ENCODE measurements at regions not wholly inside any gene's neighbourhood (a gene's known extent, or its start where the extent isn't known, plus 50 kb on each side); places are given as distances from the start of the nearest gene placed in this dataset.

- DNase-seq (ENCODE audit: low read depth in 2 of 3, low spot score in 1 of 3) = no peak
These were observed 273.1 kb downstream of the VRK1 start for GRCh38 chr14:97070259-97070658.

DNA sequence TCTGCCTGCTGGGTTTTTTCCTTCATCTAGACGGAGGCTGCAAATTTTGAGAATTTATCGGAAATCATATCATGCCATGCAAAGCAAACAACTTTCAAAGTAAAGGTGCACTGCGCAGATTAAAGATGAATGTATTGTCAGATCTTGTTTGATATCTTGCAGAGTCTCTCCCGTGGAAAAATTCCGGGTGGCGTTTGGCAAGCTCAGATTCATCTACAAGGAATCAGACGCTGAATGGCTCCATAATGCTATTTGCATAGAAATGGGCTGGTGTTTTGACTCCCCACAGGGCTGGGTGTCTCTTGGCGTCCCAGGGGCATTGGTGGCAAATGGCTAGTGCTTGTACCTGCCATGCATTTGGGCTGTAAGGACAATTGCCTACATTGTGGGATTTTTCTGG is 274.0 kb downstream of the VRK1 start:
- no peak for DNase-seq (ENCODE audit: low read depth in 2 of 3, low spot score in 1 of 3)

GRCh38 chr14:97073622-97074021 is 276.4 kb downstream of the VRK1 start:
- no peak for DNase-seq (ENCODE audit: low read depth in 2 of 3, low spot score in 1 of 3)

GRCh38 chr14:97074456-97074855 is 277.3 kb downstream of the VRK1 start:
- no peak for DNase-seq (ENCODE audit: low read depth in 2 of 3, low spot score in 1 of 3)

- no peak for DNase-seq (ENCODE audit: low read depth in 2 of 3, low spot score in 1 of 3)
These were observed 277.7 kb downstream of the VRK1 start for GRCh38 chr14:97074856-97075255.

DNA sequence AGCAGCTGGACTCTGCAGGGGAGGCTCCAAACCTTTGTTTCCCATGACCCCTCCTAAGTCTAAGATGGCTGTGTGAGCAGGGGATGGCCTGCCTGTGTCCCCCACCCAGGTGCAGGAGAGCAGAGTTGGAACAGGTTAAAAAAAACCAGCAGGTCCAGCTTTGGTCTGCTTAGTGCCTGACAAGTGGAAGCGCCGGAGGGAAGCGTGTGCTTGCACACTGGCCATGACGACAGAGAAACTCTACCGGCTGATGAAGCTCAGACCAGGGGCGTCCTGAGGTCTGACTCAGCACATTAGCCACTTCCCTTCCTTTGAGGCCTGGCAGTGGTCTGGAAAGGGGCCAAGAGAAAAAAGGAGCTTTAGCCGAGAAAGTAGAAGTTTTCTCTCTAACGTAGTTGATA is 280.1 kb downstream of the VRK1 start:
- no peak for DNase-seq (ENCODE audit: low read depth in 2 of 3, low spot score in 1 of 3)

- DNase-seq (ENCODE audit: low read depth in 2 of 3, low spot score in 1 of 3) = no peak
These were observed 280.5 kb downstream of the VRK1 start for GRCh38 chr14:97077687-97078086.

DNA sequence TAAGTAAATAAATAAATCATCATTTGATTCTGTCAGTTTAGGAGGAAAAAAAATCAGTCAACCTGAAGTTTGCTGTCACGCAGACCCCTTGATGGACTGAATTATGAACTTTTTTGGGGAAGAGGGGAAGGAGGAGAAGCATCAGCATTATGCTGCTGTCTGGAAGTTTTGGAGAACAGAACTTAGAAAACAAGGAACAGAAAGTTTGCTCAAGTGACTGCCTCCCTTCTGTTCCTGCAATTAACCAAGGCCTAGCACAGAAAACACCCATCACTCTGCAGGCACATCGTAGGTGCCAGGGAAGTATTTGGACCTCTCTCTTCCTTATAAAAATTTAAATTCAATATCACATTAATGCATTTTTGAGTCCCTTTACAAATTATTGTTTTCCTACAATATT is 283.8 kb downstream of the VRK1 start:
- DNase-seq (ENCODE audit: low read depth in 2 of 3, low spot score in 1 of 3) = no peak

GRCh38 chr14:97095269-97095668 is 298.1 kb downstream of the VRK1 start:
- no peak for DNase-seq (ENCODE audit: low read depth in 2 of 3, low spot score in 1 of 3)

DNA sequence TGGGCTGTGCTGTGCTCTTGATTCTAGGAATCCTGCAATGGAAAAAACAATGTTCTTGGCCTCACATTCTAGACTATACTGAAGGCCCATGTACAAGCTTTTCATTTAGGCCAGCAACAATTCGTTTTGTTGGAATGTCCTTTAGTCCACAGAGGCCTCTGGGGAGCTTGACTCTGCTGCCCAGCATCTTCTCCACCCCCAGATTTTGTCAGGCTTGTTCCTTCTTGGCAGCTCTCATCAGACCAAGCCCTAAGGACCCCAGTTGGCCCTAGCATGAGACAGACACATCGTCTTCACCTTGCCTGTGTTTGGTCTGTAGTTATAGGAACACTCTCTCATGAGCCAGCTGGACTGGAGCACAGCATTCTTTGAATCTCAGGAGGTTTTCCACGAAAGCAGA is 300.1 kb downstream of the VRK1 start:
- no peak for DNase-seq (ENCODE audit: low read depth in 2 of 3, low spot score in 1 of 3)

- DNase-seq (ENCODE audit: low read depth in 2 of 3, low spot score in 1 of 3) = no peak
These were observed 303.1 kb downstream of the VRK1 start for GRCh38 chr14:97100306-97100705.

GRCh38 chr14:97101561-97101960 is 304.4 kb downstream of the VRK1 start:
- DNase-seq (ENCODE audit: low read depth in 2 of 3, low spot score in 1 of 3) = no peak

DNA sequence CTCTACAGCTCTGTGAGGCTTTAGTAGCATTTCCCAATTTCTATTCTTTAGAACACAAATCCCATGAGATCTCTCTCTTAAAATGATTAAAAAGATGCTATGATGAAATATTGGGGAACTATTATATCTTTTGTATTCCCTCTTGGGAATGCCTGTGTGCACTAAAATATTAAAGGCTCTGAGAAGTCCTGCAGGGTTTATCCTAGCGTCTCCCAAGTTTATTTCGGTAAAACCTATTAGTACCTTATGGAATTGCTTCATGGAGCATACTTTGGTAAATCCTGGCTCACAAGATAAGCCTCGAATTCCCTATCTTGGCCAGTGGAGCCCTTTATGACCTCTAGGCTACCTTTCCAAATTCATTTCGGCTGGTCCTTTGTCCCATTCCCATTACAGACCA is 306.8 kb downstream of the VRK1 start:
- DNase-seq (ENCODE audit: low read depth in 2 of 3, low spot score in 1 of 3) = no peak

GRCh38 chr14:97106166-97106565 is 309.0 kb downstream of the VRK1 start:
- DNase-seq (ENCODE audit: low read depth in 2 of 3, low spot score in 1 of 3) = no peak

DNA sequence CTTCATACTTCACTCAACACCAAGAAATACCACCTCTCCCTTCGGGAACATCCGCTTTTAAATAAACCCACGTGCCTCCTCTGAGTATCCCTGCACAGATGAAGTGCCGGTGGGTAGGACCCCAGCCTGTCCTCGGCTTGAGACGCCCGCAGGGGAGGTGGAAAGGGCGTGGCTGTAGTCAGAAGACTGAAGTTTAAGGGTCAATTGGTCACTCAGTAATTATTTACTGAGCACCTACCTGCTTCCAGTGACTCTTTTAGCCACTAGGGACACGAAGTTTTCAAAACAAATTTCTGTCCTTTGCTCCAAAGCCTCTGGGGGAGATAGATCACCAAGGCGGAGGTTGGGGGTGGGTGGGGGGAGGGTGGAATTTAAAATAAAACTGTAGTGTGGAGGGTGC is 309.4 kb downstream of the VRK1 start:
- DNase-seq (ENCODE audit: low read depth in 2 of 3, low spot score in 1 of 3) = no peak

DNA sequence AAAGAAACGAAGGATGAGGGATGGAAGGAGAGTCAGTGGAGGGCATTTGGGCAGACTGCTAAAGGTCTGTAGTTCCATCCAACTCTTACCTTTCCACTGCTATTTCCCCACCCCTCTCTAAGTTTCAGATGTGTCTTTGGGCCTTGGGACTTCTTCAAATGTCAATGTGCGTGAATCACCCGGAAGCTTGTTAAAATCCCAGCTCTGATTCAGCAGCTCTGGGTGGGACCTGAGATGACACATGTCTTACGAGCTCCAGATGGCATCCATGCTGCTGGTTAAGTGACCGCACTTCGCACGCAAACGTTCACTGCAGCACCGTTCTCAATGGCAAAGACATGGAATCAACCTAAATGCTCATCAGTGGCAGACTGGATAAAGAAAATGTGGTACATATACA is 309.9 kb downstream of the VRK1 start:
- no peak for DNase-seq (ENCODE audit: low read depth in 2 of 3, low spot score in 1 of 3)

GRCh38 chr14:97107760-97108159 is 310.6 kb downstream of the VRK1 start:
- DNase-seq (ENCODE audit: low read depth in 2 of 3, low spot score in 1 of 3) = no peak

DNA sequence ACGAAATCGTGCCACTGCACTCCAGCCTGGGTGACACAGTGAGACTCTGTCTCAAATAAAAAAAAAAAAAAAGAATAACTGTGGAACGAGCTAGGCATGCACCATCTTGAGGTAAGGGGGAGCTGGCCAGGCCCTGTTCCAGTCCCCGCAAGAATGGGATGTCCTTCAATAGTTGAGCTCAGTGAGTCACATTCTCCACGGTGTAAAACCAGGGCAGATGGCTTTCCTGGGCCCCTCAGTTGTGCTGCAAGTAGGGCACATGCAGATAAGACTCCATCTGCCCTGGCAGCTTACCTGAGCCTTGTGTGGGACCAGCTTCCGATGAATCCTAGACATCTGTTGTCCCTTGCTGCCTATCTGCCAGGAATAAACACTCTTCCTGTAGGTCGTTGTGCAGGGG is 312.1 kb downstream of the VRK1 start:
- no peak for DNase-seq (ENCODE audit: low read depth in 2 of 3, low spot score in 1 of 3)

DNA sequence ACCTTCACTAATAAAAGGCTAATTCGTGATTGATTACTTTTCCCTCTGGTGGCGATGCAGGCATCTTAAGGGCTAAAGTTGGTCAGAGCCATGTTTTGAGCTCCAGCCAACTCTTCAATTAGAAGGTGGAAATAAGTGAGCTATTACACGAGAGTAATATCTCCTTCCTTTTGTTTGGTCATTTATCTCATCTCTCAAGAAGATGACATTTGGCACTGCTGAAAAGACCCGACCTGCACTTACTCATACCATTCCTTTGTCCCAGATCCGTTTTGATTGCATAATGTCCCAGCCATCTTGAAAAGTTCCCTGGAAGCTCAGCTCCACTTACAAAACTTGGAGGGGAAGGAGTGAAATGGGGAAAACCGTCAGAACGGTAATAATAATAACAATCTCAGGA is 316.2 kb downstream of the VRK1 start:
- no peak for DNase-seq (ENCODE audit: low read depth in 2 of 3, low spot score in 1 of 3)

GRCh38 chr14:97116546-97116945 is 319.4 kb downstream of the VRK1 start:
- DNase-seq (ENCODE audit: low read depth in 2 of 3, low spot score in 1 of 3) = no peak

DNA sequence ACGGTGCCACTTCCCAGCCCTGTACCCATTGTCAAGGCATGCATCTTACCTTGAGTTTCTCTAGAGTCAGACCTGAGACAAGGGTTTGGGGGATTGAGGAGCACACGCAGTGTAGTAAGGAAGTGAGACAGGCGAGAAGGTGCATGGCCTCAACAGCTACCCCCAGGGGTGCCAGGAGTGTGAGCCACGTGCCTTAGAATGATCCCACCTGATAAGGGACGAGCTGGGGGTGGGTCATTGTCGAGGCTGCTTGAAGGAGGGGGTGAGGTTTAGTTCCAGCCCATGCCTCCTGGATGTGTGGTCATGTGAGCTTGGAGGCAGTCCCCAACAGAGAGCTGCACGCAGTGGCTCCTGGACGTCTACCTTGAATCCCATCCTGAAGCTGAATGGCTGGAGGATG is 320.5 kb downstream of the VRK1 start:
- no peak for DNase-seq (ENCODE audit: low read depth in 2 of 3, low spot score in 1 of 3)

DNA sequence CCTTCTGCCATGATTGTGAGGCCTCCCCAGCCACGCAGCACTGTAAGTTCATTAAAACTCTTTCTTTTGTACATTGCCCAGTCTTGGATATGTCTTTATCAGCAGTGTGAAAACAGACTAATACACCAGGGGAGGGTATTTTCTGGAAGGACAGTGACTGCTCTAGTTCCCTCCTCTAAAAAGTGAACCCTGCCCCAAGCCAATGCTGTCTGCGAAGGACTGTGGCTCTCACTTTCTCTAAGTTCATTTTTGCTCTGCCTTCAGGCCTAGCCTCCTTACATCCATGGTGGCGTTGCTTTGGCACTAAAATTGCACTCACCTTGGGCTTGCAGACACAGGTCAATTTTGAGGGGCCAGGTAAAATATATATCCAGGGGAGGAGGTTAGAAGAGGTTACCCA is 323.0 kb downstream of the VRK1 start:
- no peak for DNase-seq (ENCODE audit: low read depth in 2 of 3, low spot score in 1 of 3)

- DNase-seq (ENCODE audit: low read depth in 2 of 3, low spot score in 1 of 3) = peak; percentile 37 to 57 (median 41)
These were observed 323.4 kb downstream of the VRK1 start for GRCh38 chr14:97120611-97121031.

- DNase-seq (ENCODE audit: low read depth in 2 of 3, low spot score in 1 of 3) = no peak
These were observed 332.5 kb downstream of the VRK1 start for GRCh38 chr14:97129639-97130038.

Data from stimulated activated CD4-positive, alpha-beta T cell treated with anti-CD3 and anti-CD28 coated beads, Interleukin-12 subunit alpha, Interleukin-12 subunit beta, amount 100 ng/mL, for 48 hours (primary cell).